Central memory CD8-positive, alpha-beta T cell (primary cell): ENCODE measurements at regions not wholly inside any gene's neighbourhood (a gene's known extent, or its start where the extent isn't known, plus 50 kb on each side); places are given as distances from the start of the nearest gene placed in this dataset.
A peak's percentile ranks its signal among the peaks of the same experiment; 100 is the strongest.

Experiments used
- ATAC-seq: fragments of 150-1000 bp; cut with Tn5 transposase; replicated peaks from 2 replicates; pipeline ENCODE4 v1.10.0; 2022; ENCODE audit warnings: mild to moderate bottlenecking, moderate FRiP score, moderate number of reproducible peaks; ENCODE audit not compliant: poor library complexity, severe bottlenecking; ENCODE audit errors: extremely low read depth
- DNase-seq, 2 donors: peaks; one replicate each; pipeline ENCODE4 v3.0.0; 2021; ENCODE audit warnings: low spot score in 2 of 2
- H3K27ac Mint-ChIP-seq: one replicate; pipeline ENCODE4 v1.8.0; 2022; ENCODE audit warnings: low read depth, mild to moderate bottlenecking, moderate library complexity, mixed read lengths
- H3K27me3 Mint-ChIP-seq: one replicate; pipeline ENCODE4 v1.8.0; 2022; ENCODE audit warnings: mixed read lengths
- H3K36me3 Mint-ChIP-seq: one replicate; pipeline ENCODE4 v1.8.0; 2022; ENCODE audit warnings: mild to moderate bottlenecking, moderate library complexity, mixed read lengths; ENCODE audit not compliant: insufficient read depth
- H3K4me1 Mint-ChIP-seq: one replicate; pipeline ENCODE4 v1.8.0; 2022; ENCODE audit warnings: mixed read lengths
- H3K4me3 Mint-ChIP-seq: one replicate; pipeline ENCODE4 v1.8.0; 2022; ENCODE audit warnings: mild to moderate bottlenecking, moderate library complexity, mixed read lengths
- H3K9me3 Mint-ChIP-seq: one replicate; pipeline ENCODE4 v1.8.0; 2022; ENCODE audit warnings: mixed read lengths

DNA sequence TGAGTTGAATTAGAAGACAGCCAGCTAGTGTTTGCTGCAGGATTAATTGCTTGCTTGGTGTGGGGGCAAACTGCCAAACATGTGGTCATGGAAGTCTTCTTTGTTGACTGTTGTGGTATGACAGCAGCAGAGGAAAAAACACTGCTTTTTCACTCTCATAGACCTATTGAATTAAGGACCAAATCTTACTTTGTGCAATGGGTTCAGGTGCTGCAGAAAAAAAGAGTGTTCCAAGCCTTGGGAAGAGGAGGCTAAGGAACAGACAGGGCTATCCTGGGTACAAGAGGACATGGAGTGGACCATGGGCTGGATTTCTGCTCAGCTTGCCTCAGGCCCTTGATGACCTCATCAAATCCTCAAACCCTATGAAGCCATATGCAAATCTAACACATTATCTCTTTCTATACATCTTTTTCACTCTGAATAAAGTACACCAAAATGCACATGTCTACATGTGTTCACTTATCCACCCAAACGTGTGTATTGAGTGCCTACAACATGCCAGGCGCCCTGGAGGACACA is 61.5 kb downstream of the SIPA1L2 start:
- peaks cover 19% of the 10 kb centered on the region for H3K4me1 Mint-ChIP-seq
- no peaks in the 10 kb centered on the region for H3K27me3 Mint-ChIP-seq
- no peak for ATAC-seq
- peaks cover 2% of the 10 kb centered on the region for H3K36me3 Mint-ChIP-seq
- H3K4me3 Mint-ChIP-seq, result peak overlapping the region; percentile 2
- H3K27ac Mint-ChIP-seq, result peak overlapping the region; percentile 62
- H3K9me3 Mint-ChIP-seq, result no peaks in the 10 kb centered on the region
- DNase-seq, result peak in 1 of 2 donors; percentile 16

DNA sequence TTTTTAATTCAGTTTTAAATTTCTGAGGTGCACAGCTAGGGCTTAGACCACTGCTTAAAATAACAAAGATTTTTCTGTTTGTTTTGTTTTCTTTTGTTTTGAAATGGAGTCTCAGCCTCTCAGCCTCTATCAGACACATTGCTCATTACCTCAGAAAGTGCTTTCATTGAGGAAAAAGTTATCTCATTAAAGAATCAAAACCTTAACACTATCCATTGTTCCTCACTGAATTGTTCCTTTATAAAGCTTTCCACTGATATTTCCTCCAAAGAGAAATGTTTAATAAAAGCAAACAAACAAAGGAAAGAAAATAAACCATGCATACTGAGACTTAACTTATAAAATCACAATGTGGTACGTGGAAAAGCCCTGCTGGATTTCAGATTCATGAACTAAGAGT is 63.8 kb downstream of the SIPA1L2 start:
- no peak for DNase-seq
- H3K4me3 Mint-ChIP-seq, result no peak overlapping the region
- H3K27me3 Mint-ChIP-seq, result no peaks in the 10 kb centered on the region
- no peaks in the 10 kb centered on the region for H3K9me3 Mint-ChIP-seq
- H3K27ac Mint-ChIP-seq, result no peak overlapping the region
- peaks cover 2% of the 10 kb centered on the region for H3K36me3 Mint-ChIP-seq
- peaks cover 14% of the 10 kb centered on the region for H3K4me1 Mint-ChIP-seq
- no peak for ATAC-seq

DNA sequence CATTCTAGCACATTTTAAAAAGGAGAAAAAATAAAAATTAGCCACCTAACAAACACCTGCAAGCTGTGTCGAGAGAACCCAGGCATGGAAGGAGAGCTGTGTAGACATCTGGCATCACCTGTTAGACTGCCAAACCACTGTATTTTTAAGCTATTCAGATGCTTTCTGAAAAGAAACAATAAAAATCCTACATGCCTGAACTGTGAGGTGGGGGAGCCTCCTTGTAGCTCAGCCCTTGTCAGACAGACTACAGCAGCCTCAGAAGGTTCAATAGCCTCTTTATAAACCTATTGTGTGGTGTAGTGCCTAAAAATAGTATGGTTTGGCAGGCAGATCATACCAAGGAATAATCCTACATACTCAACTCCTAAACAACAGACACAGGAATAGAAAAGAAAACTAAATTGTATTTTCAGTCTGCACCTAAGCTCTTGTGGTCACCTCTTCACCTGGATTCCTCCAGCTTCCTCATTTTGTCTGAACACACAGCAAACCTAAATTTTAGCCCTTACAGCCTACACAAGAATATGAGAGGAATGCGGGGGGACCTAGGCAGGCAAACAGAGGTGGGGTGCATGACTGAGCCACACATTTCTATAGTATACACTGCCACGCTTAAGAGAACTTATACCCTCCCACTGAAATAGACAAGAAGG is 67.0 kb downstream of the SIPA1L2 start:
- Mint-ChIP-seq H3K4me3 (no peak overlapping the region), H3K27me3 (no peaks in the 10 kb centered on the region), H3K4me1 (peaks cover 11% of the 10 kb centered on the region), H3K27ac (no peak overlapping the region), H3K9me3 (no peaks in the 10 kb centered on the region), H3K36me3 (peaks cover 2% of the 10 kb centered on the region)
- no peak for ATAC-seq
- no peak for DNase-seq

DNA sequence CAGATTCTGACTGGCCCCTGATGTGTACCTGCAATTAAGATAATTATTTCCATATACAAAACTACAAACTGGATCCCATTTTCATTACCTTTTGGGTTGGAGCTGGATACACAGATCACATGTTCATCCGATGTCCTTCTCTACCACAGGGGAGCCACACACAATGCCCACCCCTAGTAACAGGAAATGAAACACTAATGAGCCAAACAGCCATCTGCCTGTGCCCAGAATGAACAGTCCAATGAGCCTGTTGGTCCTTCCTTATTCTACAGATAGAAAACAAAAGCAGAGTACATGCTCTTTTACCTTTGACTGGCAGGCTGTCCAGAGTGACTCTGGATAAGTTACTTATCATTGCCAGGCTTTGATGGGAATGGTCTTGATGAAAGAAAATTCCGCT is 68.6 kb downstream of the SIPA1L2 start:
- DNase-seq (no peak), ATAC-seq (no peak)
- H3K4me1 Mint-ChIP-seq, result peaks cover 13% of the 10 kb centered on the region
- no peak overlapping the region for H3K27ac Mint-ChIP-seq
- no peak overlapping the region for H3K4me3 Mint-ChIP-seq
- no peaks in the 10 kb centered on the region for H3K27me3 Mint-ChIP-seq
- H3K36me3 Mint-ChIP-seq, result peaks cover 2% of the 10 kb centered on the region
- no peaks in the 10 kb centered on the region for H3K9me3 Mint-ChIP-seq

GRCh38 chr1:232560940-232561339 is 69.0 kb downstream of the SIPA1L2 start:
- H3K36me3 Mint-ChIP-seq, result peaks cover 2% of the 10 kb centered on the region

GRCh38 chr1:232558954-232559353 is 71.0 kb downstream of the SIPA1L2 start:
- H3K27me3 Mint-ChIP-seq, result no peaks in the 10 kb centered on the region
- H3K9me3 Mint-ChIP-seq, result no peaks in the 10 kb centered on the region
- H3K36me3 Mint-ChIP-seq, result peaks cover 2% of the 10 kb centered on the region
- ATAC-seq, result no peak
- no peak overlapping the region for H3K4me3 Mint-ChIP-seq
- H3K27ac Mint-ChIP-seq, result no peak overlapping the region
- peaks cover 13% of the 10 kb centered on the region for H3K4me1 Mint-ChIP-seq
- DNase-seq, result no peak

More at GRCh38 chr1:232560940-232561339, 69.0 kb downstream of the SIPA1L2 start:
- no peak for ATAC-seq
- Mint-ChIP-seq H3K27ac (no peak overlapping the region), H3K27me3 (no peaks in the 10 kb centered on the region), H3K4me3 (no peak overlapping the region), H3K9me3 (no peaks in the 10 kb centered on the region), H3K4me1 (peaks cover 13% of the 10 kb centered on the region)
- DNase-seq, result no peak

DNA sequence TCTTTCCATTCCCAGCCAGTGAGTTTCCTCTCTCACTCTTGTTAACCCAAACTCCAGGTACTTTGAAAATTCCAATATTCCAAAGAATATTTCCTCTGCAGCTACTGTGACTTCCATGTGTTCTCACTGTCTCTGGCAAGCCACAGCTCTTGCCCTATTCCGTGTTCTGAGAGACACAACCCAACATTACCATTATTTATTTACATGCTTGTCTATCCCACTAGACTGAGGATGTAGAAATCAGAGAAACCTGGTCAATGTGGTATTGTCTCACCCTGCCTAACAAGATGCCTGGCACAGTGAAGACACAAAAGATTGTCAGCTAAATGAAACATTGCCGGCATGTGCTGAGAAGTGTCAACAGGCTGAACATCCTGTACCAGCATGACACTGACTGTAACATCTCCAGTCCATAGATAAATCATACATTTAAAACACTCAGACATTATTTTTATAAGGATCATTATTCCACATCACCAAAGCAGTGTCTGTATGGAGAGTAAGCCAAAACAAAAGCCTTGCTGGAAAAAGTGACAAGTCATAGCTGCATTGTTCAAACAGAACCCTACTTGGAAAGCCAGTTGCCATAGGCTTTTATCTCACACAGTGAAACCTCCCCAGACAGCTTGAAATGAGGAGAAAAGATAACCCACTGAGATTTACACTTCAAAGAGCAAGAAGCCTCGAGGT is 72.3 kb downstream of the SIPA1L2 start:
- ATAC-seq (no peak), DNase-seq (no peak)
- Mint-ChIP-seq H3K4me1 (peaks cover 13% of the 10 kb centered on the region), H3K27ac (peak overlapping the region; percentile 65), H3K9me3 (no peaks in the 10 kb centered on the region), H3K4me3 (no peak overlapping the region), H3K36me3 (peaks cover 2% of the 10 kb centered on the region), H3K27me3 (no peaks in the 10 kb centered on the region)

DNA sequence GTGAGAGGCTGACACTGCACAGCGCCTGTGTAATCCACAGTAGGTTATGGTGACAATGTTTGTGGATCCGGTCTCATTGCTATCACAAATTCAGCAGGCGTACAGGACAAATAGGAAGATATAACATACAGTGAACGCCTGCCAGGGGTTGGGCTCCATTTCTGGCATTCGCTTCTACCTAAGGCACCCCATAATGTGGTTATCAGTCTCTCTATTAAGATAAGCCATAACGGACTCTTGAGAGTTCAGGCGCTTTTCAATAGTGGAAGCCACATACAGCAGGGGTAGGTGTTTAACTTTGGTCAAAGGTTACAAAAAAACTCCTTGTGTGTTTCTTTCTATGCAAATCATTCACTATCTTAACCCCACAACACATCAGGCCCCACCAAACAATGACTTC is 72.8 kb downstream of the SIPA1L2 start:
- H3K4me3 Mint-ChIP-seq, result no peak overlapping the region
- H3K27me3 Mint-ChIP-seq, result no peaks in the 10 kb centered on the region
- no peaks in the 10 kb centered on the region for H3K9me3 Mint-ChIP-seq
- ATAC-seq (no peak), DNase-seq (no peak)
- H3K27ac Mint-ChIP-seq, result peak overlapping the region; percentile 65
- H3K4me1 Mint-ChIP-seq, result peaks cover 13% of the 10 kb centered on the region
- peaks cover 2% of the 10 kb centered on the region for H3K36me3 Mint-ChIP-seq

DNA sequence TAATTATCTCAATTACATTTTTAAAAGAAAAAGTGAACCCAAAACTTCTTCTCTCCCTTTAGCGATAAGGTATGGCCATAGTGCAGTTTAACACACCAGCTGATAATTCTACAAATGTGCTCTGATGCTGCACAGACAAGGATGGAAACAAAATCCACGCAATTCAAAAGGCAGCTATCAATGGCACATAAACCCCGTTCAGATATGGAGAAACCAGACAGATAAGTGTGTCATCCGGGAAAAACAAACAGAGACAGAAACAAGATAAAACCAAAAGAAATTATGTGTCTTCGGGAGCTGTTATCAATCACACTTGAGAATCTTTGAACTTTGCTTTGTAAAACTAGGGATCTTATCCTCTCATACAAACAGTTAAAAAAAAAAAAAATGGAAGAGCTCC is 73.6 kb downstream of the SIPA1L2 start:
- Mint-ChIP-seq H3K4me1 (peaks cover 14% of the 10 kb centered on the region), H3K27me3 (peaks cover 2% of the 10 kb centered on the region), H3K36me3 (peaks cover 2% of the 10 kb centered on the region), H3K4me3 (no peak overlapping the region), H3K27ac (no peak overlapping the region), H3K9me3 (no peaks in the 10 kb centered on the region)
- ATAC-seq (no peak), DNase-seq (no peak)

DNA sequence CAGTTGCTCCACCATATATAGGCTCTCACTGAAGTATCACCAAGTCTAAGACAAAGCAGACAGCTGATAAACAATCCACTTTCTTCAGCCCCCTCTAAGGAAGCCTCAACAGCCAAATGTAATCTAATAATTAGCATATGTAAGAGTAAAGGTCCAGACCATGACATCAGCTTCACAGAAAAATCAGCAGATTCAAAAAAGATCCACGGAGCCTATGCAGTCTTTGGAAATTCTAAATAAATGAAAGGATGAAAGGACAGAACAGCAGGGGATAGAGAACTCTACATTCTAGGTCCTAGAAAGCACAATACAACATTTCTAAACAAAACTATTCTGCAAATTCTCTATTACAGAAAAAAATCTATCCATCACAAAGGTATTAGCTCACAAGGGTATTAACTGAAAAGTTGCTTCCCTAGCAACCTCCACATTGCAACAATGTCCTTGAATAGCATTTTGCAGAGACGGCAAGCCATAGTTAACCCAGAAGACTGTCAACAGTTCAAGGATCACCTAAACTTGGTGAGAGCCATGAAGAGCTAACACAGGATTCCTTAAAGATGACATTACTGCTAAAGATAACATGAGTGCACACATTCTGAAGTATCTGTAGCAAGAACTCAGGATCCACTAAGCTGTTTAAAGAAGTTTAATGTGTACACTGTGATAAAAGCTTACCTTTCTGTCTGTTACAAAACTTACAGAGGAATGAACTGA is 74.3 kb downstream of the SIPA1L2 start:
- Mint-ChIP-seq H3K4me1 (peaks cover 17% of the 10 kb centered on the region), H3K27me3 (peaks cover 7% of the 10 kb centered on the region), H3K4me3 (no peak overlapping the region), H3K27ac (no peak overlapping the region), H3K9me3 (no peaks in the 10 kb centered on the region), H3K36me3 (peaks cover 2% of the 10 kb centered on the region)
- DNase-seq (no peak), ATAC-seq (no peak)

- Mint-ChIP-seq H3K9me3 (no peaks in the 10 kb centered on the region), H3K4me1 (peaks cover 17% of the 10 kb centered on the region), H3K4me3 (no peak overlapping the region), H3K36me3 (peaks cover 2% of the 10 kb centered on the region), H3K27me3 (peaks cover 7% of the 10 kb centered on the region), H3K27ac (no peak overlapping the region)
- ATAC-seq (no peak), DNase-seq (no peak)
Measured at GRCh38 chr1:232554409-232554808, 75.5 kb downstream of the SIPA1L2 start.

DNA sequence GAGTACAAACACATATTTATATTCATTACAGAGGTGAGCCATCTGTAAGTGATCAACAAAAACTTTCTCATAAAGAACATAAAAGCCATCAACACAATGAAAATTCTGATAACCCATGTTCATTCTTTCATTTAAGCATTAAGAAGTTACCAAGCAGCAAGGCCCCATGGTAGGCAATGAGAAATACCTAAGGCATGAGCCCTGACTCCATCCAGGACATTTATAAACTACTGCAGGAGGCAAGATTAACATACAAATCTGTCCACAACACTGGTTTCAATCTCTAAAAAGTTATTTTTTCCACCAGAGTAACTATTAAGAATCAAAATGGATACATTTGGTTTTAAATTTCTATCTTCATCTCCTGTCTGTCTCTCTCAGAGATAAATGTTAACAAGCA is 76.1 kb downstream of the SIPA1L2 start:
- no peak for ATAC-seq
- peaks cover 7% of the 10 kb centered on the region for H3K27me3 Mint-ChIP-seq
- H3K4me3 Mint-ChIP-seq, result no peak overlapping the region
- H3K9me3 Mint-ChIP-seq, result no peaks in the 10 kb centered on the region
- H3K36me3 Mint-ChIP-seq, result peaks cover 2% of the 10 kb centered on the region
- no peak for DNase-seq
- peaks cover 14% of the 10 kb centered on the region for H3K4me1 Mint-ChIP-seq
- H3K27ac Mint-ChIP-seq, result no peak overlapping the region
